GM18498 (cell line): ENCODE measurements at regions not wholly inside any gene's neighbourhood (a gene's known extent, or its start where the extent isn't known, plus 50 kb on each side); places are given as distances from the start of the nearest gene placed in this dataset.
A peak's percentile ranks its signal among the peaks of the same experiment; 100 is the strongest.

Experiments used
- ATAC-seq: cut with Tn5 transposase; IDR thresholded peaks from one replicate; pipeline ENCODE4 v1.9.1; 2021; ENCODE audit warnings: mild to moderate bottlenecking, moderate library complexity; ENCODE audit not compliant: unreplicated experiment

- ATAC-seq, result no peak
Observed at GRCh38 chr1:55670331-55671082, 455.3 kb upstream of the USP24 start.

- ATAC-seq, result no peak
Observed at GRCh38 chr1:55669293-55669692, 454.1 kb upstream of the USP24 start.

GRCh38 chr1:55662875-55663274 is 447.7 kb upstream of the USP24 start:
- ATAC-seq, result no peak

GRCh38 chr1:55658917-55659316 is 443.8 kb upstream of the USP24 start:
- no peak for ATAC-seq

- no peak for ATAC-seq
Observed at GRCh38 chr1:55654750-55655149, 439.6 kb upstream of the USP24 start.

- ATAC-seq, result no peak
Observed at GRCh38 chr1:55654171-55654570, 439.0 kb upstream of the USP24 start.

- ATAC-seq, result no peak
Observed at GRCh38 chr1:55650444-55650843, 435.3 kb upstream of the USP24 start.

GRCh38 chr1:55646181-55646580 is 431.0 kb upstream of the USP24 start:
- no peak for ATAC-seq

GRCh38 chr1:55645270-55645669 is 430.1 kb upstream of the USP24 start:
- ATAC-seq, result no peak

GRCh38 chr1:55641947-55642346 is 426.8 kb upstream of the USP24 start:
- no peak for ATAC-seq

GRCh38 chr1:55640708-55641473 is 425.7 kb upstream of the USP24 start:
- peak; percentile 84 for ATAC-seq

- no peak for ATAC-seq
Observed at GRCh38 chr1:55639526-55639925, 424.4 kb upstream of the USP24 start.

GRCh38 chr1:55639051-55639450 is 423.9 kb upstream of the USP24 start:
- no peak for ATAC-seq

GRCh38 chr1:55636696-55637095 is 421.5 kb upstream of the USP24 start:
- no peak for ATAC-seq

GRCh38 chr1:55635856-55636255 is 420.7 kb upstream of the USP24 start:
- ATAC-seq, result no peak

GRCh38 chr1:55634516-55634915 is 419.4 kb upstream of the USP24 start:
- ATAC-seq, result no peak

- ATAC-seq, result no peak
Observed at GRCh38 chr1:55632906-55633305, 417.7 kb upstream of the USP24 start.

GRCh38 chr1:55632058-55632457 is 416.9 kb upstream of the USP24 start:
- no peak for ATAC-seq

- ATAC-seq, result no peak
Observed at GRCh38 chr1:55631509-55631908, 416.3 kb upstream of the USP24 start.

GRCh38 chr1:55626326-55626725 is 411.2 kb upstream of the USP24 start:
- no peak for ATAC-seq

- ATAC-seq, result no peak
Observed at GRCh38 chr1:55624766-55625165, 409.6 kb upstream of the USP24 start.

GRCh38 chr1:55623311-55623710 is 408.1 kb upstream of the USP24 start:
- ATAC-seq, result no peak
